ENCODE measurements at regions not wholly inside any gene's neighbourhood (a gene's known extent, or its start where the extent isn't known, plus 50 kb on each side); places are given as distances from the start of the nearest gene placed in this dataset.
"Not testable (repeated sequence)": the region's sequence is repeated elsewhere in the genome, so short reads cannot be mapped to it uniquely, and the experiment has no call there.

DNA sequence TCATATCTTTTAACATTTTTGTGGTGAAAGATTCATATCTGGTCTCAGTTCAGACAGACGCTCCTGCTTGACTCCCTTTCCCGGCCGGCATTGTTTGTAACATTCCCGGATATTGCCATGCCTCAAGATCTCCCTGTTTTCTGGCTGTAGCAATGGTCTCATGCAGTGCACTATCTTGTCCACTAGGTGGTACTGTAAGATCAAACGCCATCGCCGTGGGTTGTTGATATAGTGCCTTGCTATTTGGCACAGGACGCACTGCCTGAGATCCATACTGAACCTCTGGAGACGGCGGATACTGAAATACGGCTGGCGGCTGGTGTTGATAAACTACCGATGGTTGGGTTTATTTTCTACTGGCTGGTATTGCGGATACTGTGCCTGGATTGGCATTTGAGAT is 218.6 kb downstream of the ADRA2C start:
- not testable (repeated sequence) for TF ChIP-seq POLR2A (IDR thresholded peaks at IDR 0.05; ENCODE audit: low read length); GATA1 (IDR thresholded peaks at IDR 0.05; ENCODE audit: low read depth, low read length)

Data from erythroblast (primary cell).